HG03558 (cell line): ENCODE measurements at regions not wholly inside any gene's neighbourhood (a gene's known extent, or its start where the extent isn't known, plus 50 kb on each side); places are given as distances from the start of the nearest gene placed in this dataset.
"Not testable (repeated sequence)": the region's sequence is repeated elsewhere in the genome, so short reads cannot be mapped to it uniquely, and the experiment has no call there.

Experiments
- ATAC-seq: cut with Tn5 transposase; IDR thresholded peaks from one replicate; pipeline ENCODE4 v1.9.1; 2021; ENCODE audit warnings: moderate number of reproducible peaks; ENCODE audit not compliant: unreplicated experiment; ENCODE audit errors: extremely low read depth

GRCh38 chr10:35995485-35995884, 353.4 kb upstream of the FZD8 start:
- no peak for ATAC-seq

DNA sequence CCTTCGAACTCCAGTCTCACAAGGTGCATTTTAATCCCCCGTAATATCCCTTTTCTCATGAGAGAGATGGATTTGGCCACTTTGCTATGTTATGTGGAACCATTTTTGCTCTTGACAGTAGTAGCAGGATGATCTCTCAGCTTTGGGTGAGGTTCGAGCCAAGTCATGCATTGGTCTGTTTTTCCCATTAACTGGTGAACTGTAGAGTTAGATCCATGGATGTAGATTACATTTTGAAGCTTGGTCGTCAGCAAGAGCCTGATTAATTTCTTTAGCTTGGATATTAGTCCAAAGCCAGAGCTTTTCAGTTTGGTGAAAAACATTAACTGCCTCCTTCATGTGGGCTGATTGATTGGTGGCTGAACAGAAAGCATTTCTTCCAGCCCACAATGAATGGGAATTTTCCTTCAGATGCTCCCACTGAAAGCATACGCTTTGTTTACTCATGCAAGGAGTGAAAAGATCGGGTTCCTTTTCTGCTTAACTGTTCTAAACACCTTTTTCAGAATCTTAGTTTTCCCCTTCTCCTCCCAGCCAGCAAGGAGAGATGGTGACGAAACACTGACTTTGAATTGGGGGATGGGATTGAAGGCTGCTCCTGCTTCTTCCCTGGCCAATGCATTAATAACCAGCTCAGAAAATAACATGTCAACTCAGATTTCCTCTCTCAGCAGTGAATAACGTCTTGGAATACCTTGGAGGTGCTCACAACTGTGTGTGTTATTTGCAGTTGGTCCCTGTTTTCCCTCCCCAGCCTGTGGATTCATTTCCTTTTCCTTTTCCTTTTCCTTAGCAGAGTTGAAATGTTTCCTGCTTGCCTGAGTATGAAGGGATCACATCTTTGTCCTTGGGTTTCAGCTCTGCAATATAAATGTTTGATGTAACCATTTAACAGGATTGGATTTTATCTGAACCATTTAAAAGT, 351.8 kb upstream of the FZD8 start:
- no peak for ATAC-seq

- no peak for ATAC-seq
Measured at GRCh38 chr10:35992107-35992506, 350.0 kb upstream of the FZD8 start.

GRCh38 chr10:35986756-35987502, 344.8 kb upstream of the FZD8 start:
- ATAC-seq, result no peak

DNA sequence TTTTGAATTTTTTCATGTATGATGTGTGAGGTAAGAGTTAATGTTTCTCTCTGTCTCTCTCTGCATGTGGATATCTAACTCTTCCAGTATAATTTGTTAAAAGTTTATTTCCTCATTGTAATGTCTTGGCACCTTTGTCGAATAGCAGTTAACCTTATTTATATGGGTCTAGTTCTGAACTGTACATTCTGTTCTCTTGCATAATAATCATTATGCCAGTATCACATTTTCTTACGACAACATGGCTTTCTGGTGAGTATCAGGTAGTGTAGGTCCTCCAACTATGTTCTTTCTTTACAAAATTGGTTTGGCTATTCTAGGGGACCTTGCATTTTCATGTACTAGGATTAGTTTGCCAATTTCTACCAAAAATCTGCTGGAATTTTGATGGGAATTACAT, 337.0 kb upstream of the FZD8 start:
- ATAC-seq, result no peak

DNA sequence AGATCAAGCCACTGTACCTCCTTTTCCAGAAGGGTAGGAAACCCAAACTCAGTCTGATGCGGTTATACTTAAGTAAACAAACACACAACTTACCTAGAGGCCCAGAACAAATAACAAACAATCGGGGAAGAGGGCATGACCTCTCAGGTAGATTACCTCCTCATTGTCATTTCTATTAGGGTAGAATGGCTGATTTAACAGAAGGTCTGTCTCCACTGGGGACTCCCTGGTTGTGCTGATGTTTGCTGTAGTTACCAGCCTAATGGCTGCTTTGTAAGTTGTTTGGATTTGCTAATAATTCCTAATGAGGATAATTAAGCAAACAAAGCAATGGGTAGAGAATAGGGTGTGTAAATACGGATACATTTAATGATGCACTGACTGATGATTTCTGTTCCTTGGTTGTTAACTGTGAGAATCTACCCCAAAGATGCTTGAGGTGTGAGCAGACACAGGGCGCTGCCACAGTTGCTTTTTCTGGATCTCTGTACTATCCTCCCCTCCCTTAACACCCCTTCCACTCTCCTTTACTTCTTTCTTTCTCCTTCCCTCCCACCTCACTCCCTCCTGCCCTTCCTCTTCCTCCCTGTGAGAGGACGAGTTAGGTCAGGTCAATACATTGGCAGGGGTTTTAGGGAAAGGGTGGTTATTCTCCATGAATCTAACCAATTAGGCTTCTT, 332.0 kb upstream of the FZD8 start:
- not testable (repeated sequence) for ATAC-seq

- ATAC-seq, result no peak
Measured at GRCh38 chr10:35972275-35972674, 330.2 kb upstream of the FZD8 start.

DNA sequence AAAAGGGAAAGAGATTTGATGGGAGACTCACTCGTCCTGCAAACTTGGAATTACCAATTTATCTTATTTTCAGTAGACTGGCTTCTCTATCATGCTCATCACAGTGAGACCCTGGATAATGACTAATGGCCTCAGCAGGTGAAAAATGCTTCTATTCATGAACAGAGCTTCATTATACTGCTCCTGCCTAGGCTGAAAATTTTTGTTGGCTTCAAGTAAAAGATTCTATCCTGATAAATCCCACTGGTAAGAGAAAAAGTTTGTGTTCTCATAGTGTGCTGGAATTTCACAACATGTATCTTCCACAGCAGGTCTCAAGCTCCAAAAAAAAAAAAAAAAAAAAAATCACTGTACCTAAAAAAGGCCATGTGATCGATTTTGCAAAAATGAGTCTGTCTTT, 329.3 kb upstream of the FZD8 start:
- ATAC-seq, result no peak

DNA sequence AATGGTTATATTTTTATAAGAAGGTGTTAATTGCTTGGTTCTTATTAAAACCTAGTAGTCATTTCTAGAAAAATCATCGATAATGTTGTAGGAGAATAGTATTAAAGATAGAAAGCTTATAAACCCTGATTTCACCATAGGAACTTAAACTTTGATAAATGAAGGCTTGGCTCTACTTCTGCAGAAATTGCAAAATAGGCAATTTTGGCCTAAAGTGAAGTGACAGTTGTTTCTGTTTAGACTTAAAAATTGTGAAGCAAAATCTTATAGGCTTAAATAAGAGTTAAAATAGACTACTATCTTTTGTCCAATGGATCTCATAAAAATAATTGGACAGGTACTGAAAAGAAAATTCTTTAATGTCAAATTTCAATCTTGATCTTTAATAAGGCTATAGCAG, 321.6 kb upstream of the FZD8 start:
- ATAC-seq, result no peak

- no peak for ATAC-seq
Measured at GRCh38 chr10:35961501-35961900, 319.4 kb upstream of the FZD8 start.

DNA sequence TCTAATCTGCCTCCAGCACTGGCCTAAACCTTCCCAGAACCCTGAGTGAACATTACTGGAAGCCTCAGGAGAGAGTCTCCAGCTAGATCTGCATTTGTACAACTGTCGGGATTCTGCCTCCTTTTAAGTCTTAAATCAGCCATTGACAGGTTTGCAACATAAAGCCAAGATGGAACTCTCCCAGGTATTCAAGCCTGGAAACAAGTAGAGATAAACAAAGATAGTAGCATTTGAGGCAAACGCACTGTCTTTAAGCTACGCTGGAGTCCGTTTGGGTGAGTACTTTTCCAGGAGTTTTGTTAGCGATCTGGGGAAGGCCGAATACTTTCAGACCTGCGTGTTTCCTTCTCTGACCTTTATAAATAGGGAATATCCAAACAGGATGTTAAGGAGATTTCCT, 317.2 kb upstream of the FZD8 start:
- ATAC-seq, result no peak

- ATAC-seq, result not testable (repeated sequence)
Measured at GRCh38 chr10:35958609-35959008, 316.5 kb upstream of the FZD8 start.

- ATAC-seq, result no peak
Measured at GRCh38 chr10:35950701-35951100, 308.6 kb upstream of the FZD8 start.

GRCh38 chr10:35950226-35950625, 308.1 kb upstream of the FZD8 start:
- ATAC-seq, result no peak

GRCh38 chr10:35949811-35950211, 307.7 kb upstream of the FZD8 start:
- ATAC-seq, result no peak

DNA sequence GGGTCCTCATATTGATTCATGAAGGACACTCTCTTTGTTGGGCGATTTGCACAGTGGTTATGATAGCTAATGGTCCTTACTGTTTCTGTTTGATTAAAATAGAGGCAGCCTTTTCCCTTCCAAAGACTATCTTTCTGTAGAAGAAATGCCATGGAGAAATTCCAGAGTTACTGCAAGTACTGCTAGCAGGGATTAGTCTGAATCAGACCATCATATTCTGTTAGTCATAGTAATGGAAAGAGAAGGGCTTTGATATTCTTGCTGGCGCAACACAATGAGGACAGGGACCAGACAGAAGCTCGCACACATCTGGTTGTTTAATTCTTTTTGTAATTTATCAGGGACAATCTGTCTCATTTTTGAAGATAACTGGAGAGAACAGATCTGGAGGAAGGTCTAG, 304.5 kb upstream of the FZD8 start:
- ATAC-seq, result no peak

DNA sequence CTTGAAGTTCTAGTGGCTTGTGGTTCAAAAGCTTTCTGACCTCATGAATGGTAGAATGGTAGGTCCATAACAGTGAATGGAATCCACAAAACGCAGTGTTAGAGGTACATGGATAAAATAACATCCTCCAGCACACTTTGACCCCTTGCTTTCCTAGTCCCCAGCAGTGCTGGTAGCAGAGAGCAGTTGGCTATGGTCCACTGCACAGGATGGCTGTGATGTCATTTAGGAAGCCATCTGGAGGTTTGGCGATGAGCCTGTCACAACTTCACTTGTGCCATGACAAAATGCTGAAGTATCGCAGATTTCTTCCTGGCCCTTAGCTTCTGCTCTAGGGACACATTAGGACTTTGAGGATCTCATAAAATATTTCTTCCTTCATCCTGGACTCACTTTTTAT, 300.0 kb upstream of the FZD8 start:
- ATAC-seq, result no peak

DNA sequence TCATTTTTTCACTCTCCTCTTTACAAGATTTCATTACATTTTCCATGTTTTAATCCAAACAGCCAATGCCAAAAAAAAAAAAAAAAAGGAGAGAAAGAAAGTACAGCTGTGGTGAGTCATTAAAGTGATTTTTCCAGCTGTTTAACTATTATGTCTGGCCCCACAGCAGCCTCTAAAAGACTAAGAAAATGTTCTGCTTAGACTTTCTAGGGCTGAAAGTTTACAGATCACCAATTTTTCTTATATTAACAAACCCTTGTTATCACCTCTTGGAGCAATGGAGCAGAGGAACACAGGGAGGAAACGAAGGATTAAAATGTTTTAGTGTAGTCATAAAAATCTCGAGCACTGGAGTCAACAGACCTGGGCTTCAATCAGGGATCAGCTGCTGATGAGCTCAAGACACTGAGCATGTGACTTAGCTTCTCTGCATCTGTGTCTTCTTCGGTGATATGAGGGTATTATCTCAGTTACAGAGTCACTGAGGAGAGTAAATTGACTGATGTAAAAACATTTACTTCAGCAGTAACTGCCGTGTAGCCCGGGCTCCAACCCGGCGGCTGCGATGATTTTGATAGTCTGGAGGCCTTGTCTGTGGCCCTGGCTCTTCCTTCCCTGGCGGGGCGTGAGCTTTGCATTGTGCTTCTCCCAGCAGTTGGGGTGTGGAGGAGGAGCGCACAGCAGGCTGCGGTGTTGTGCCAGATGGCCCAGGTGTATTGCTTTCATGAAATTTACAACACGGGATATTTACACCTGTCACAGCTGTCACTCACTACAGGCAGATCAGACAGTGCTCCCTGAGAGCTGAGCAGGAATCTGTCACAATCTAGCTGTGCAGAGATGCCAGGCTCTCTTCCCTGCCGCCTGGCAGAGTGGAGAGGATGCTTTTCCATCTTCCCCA, 298.3 kb upstream of the FZD8 start:
- no peak for ATAC-seq

GRCh38 chr10:35938160-35938559, 296.1 kb upstream of the FZD8 start:
- no peak for ATAC-seq

DNA sequence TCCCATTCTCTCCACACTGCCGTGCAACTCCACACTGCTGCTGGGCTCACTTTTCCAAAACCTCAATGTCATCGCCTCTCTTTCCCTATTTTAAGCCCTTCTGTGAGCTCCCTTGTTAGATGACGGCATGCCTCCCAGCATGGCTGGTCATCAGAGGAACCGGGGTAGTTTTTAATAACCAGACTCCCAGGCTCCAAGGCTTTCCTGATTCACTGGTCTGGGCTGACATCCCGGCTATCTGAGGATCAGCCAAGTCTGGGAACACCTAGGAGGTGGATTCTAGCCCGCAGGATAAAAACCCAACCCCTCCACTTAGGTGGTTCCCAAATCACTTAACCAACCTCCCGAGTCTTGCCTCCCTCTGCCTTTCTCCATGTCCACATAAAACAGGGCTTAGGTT, 295.4 kb upstream of the FZD8 start:
- no peak for ATAC-seq
